PC-3 (cell line): ENCODE measurements at regions not wholly inside any gene's neighbourhood (a gene's known extent, or its start where the extent isn't known, plus 50 kb on each side); places are given as distances from the start of the nearest gene placed in this dataset.

Experiments
- EZH2 ChIP-seq: fragments of 300-600 bp; sonication (generic); IDR thresholded peaks from one replicate; pipeline ENCODE4 v1.6.1; 2017; ENCODE audit warnings: antibody characterized with exemption, mild to moderate bottlenecking, low read length; ENCODE audit not compliant: unreplicated experiment
- TF ChIP-seq, protein P1 (sequence below): fragments of 300-600 bp; sonication (generic); conservative IDR thresholded peaks from 2 replicates; pipeline ENCODE4 v1.5.1; 2017; ENCODE audit warnings: antibody characterized with exemption, low read depth, mild to moderate bottlenecking, low read length

DNA sequence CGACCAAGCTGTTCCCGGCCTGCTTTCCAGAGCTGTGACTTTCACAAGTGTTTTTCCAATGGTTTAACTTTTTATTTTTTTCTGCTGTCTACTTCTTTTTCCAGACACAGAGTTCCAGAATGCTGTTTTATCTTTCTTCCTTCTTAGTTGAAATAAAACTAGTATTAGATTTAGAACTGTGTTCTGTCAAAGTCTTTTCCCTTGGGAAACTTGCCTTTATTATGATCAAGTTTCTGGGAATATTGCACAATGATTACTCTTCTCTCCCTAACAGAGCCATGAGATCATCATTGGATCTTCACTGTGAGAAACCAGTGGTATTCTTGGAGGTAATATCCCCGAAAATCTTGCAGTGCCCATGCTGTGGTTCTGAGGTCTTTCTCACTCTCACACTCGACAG is 104.9 kb upstream of the KCND2 start:
- no peak for TF ChIP-seq EZH2
- TF ChIP-seq, protein P1, sequence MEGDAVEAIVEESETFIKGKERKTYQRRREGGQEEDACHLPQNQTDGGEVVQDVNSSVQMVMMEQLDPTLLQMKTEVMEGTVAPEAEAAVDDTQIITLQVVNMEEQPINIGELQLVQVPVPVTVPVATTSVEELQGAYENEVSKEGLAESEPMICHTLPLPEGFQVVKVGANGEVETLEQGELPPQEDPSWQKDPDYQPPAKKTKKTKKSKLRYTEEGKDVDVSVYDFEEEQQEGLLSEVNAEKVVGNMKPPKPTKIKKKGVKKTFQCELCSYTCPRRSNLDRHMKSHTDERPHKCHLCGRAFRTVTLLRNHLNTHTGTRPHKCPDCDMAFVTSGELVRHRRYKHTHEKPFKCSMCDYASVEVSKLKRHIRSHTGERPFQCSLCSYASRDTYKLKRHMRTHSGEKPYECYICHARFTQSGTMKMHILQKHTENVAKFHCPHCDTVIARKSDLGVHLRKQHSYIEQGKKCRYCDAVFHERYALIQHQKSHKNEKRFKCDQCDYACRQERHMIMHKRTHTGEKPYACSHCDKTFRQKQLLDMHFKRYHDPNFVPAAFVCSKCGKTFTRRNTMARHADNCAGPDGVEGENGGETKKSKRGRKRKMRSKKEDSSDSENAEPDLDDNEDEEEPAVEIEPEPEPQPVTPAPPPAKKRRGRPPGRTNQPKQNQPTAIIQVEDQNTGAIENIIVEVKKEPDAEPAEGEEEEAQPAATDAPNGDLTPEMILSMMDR, result no peak
